ENCODE measurements at regions not wholly inside any gene's neighbourhood (a gene's known extent, or its start where the extent isn't known, plus 50 kb on each side); places are given as distances from the start of the nearest gene placed in this dataset.
A peak's percentile ranks its signal among the peaks of the same experiment; 100 is the strongest.

GRCh38 chr13:50268500-50268899 lies 253.3 kb downstream of the KCNRG start:
- no peak for DNase-seq
- ATAC-seq: no peak
- Histone ChIP-seq H3K27ac (no peak overlapping the region), H3K4me3 (no peak overlapping the region), H3K27me3 (no peaks in the 10 kb centered on the region), H3K9me3 (no peaks in the 10 kb centered on the region), H3K4me1 (peaks cover 8% of the 10 kb centered on the region), H3K36me3 (no peaks in the 10 kb centered on the region)
- intact Hi-C loops (cut with DNase I): no loop called here
- peak; percentile 9 for TF ChIP-seq CTCF (IDR thresholded peaks at IDR 0.05)

GRCh38 chr13:50274181-50274580 lies 258.9 kb downstream of the KCNRG start:
- no peaks in the 10 kb centered on the region for H3K36me3 ChIP-seq
- H3K27me3 ChIP-seq: no peaks in the 10 kb centered on the region
- H3K4me3 ChIP-seq: no peak overlapping the region
- intact Hi-C loops (cut with DNase I): no loop called here
- no peaks in the 10 kb centered on the region for H3K9me3 ChIP-seq
- DNase-seq (no peak), ATAC-seq (no peak)
- no peaks in the 10 kb centered on the region for H3K4me1 ChIP-seq
- no peak overlapping the region for H3K27ac ChIP-seq
- TF ChIP-seq CTCF (IDR thresholded peaks at IDR 0.05): no peak

- Histone ChIP-seq H3K9me3 (no peaks in the 10 kb centered on the region), H3K36me3 (no peaks in the 10 kb centered on the region), H3K4me1 (no peaks in the 10 kb centered on the region), H3K27me3 (no peaks in the 10 kb centered on the region), H3K4me3 (no peak overlapping the region), H3K27ac (no peak overlapping the region)
- DNase-seq (no peak), ATAC-seq (peak; percentile 74)
- no peak for TF ChIP-seq CTCF (IDR thresholded peaks at IDR 0.05)
- intact Hi-C loops (cut with DNase I): no loop called here
These were observed 260.3 kb downstream of the KCNRG start for GRCh38 chr13:50275392-50276063.

- ATAC-seq (no peak), DNase-seq (no peak)
- Histone ChIP-seq H3K4me1 (no peaks in the 10 kb centered on the region), H3K36me3 (no peaks in the 10 kb centered on the region), H3K4me3 (no peak overlapping the region), H3K27me3 (no peaks in the 10 kb centered on the region), H3K27ac (no peak overlapping the region), H3K9me3 (no peaks in the 10 kb centered on the region)
- intact Hi-C loops (cut with DNase I): no loop called here
- TF ChIP-seq CTCF (IDR thresholded peaks at IDR 0.05): no peak
These were observed 261.3 kb downstream of the KCNRG start for GRCh38 chr13:50276550-50276949.

GRCh38 chr13:50277127-50277526 lies 261.9 kb downstream of the KCNRG start:
- DNase-seq: no peak
- no peak overlapping the region for H3K4me3 ChIP-seq
- intact Hi-C loops (cut with DNase I): no loop called here
- TF ChIP-seq CTCF (IDR thresholded peaks at IDR 0.05): no peak
- H3K36me3 ChIP-seq: no peaks in the 10 kb centered on the region
- H3K27me3 ChIP-seq: no peaks in the 10 kb centered on the region
- no peaks in the 10 kb centered on the region for H3K9me3 ChIP-seq
- ATAC-seq: peak; percentile 14
- no peaks in the 10 kb centered on the region for H3K4me1 ChIP-seq
- H3K27ac ChIP-seq: no peak overlapping the region

GRCh38 chr13:50277906-50278305 lies 262.7 kb downstream of the KCNRG start:
- no peak for ATAC-seq

More at GRCh38 chr13:50277906-50278305, 262.7 kb downstream of the KCNRG start:
- no peaks in the 10 kb centered on the region for H3K4me1 ChIP-seq
- no peaks in the 10 kb centered on the region for H3K27me3 ChIP-seq
- no peaks in the 10 kb centered on the region for H3K36me3 ChIP-seq
- DNase-seq: no peak
- intact Hi-C loops (cut with DNase I): no loop called here
- no peak overlapping the region for H3K27ac ChIP-seq
- H3K9me3 ChIP-seq: no peaks in the 10 kb centered on the region
- H3K4me3 ChIP-seq: no peak overlapping the region
- no peak for TF ChIP-seq CTCF (IDR thresholded peaks at IDR 0.05)
